H1 (cell line): ENCODE measurements at regions not wholly inside any gene's neighbourhood (a gene's known extent, or its start where the extent isn't known, plus 50 kb on each side); places are given as distances from the start of the nearest gene placed in this dataset.

ENCODE experiments used
- CTCF ChIA-PET: fragments of 300-600 bp; sonication (Branson Sonifier 250); formaldehyde crosslinking; loops from one replicate; lab custom pipeline; 2021; ENCODE audit not compliant: partially characterized antibody; lab: Charles Lee
- POLR2A ChIA-PET: fragments of 300-600 bp; sonication (Branson Sonifier 250); formaldehyde crosslinking; loops from one replicate; lab custom pipeline; 2021; ENCODE audit warnings: inconsistent platforms; ENCODE audit not compliant: partially characterized antibody; lab: Charles Lee
- DNase-seq, 2 experiments: peaks; one replicate each; pipeline versions ENCODE4 v3.0.0 to v3.0.0-alpha.2; 2010 to 2022; ENCODE audit warnings: low spot score in 2 of 2, low read depth in 1 of 2, mixed read lengths in 1 of 2
- FAIRE-seq: peaks from 2 replicates; lab custom pipeline; 2011; peaks lifted over from hg19 to GRCh38; lab: Jason Lieb, UNC
- H2AFZ ChIP-seq: 2 replicates; pipeline ENCODE4 v1.8.1; 2012; ENCODE audit warnings: low read length, inconsistent platforms
- H2AK5ac ChIP-seq: 2 replicates; pipeline ENCODE4 v1.6.1; 2013; ENCODE audit warnings: low read depth, low read length
- H2BK120ac ChIP-seq: replicated peaks from 2 replicates; pipeline ENCODE3; 2013; ENCODE audit warnings: low read depth, low read length, inconsistent platforms
- H2BK12ac ChIP-seq: 2 replicates; pipeline ENCODE4 v1.6.1; 2013; ENCODE audit warnings: low read depth, low read length
- H2BK15ac ChIP-seq: 2 replicates; pipeline ENCODE4 v1.6.1; 2013; ENCODE audit warnings: low read length
- H2BK20ac ChIP-seq: 2 replicates; pipeline ENCODE4 v1.6.1; 2013; ENCODE audit warnings: low read length
- H2BK5ac ChIP-seq: 2 replicates; pipeline ENCODE4 v1.6.1; 2013; ENCODE audit warnings: low read depth, low read length
- H3K14ac ChIP-seq: 2 replicates; pipeline ENCODE4 v1.6.1; 2013; ENCODE audit warnings: inconsistent platforms; ENCODE audit not compliant: insufficient read length
- H3K18ac ChIP-seq: 2 replicates; pipeline ENCODE4 v1.6.1; 2013; ENCODE audit warnings: low read length; ENCODE audit errors: extremely low read depth
- H3K23ac ChIP-seq: 2 replicates; pipeline ENCODE4 v1.6.1; 2013; ENCODE audit warnings: inconsistent platforms; ENCODE audit not compliant: insufficient read length
- H3K23me2 ChIP-seq: 2 replicates; pipeline ENCODE4 v1.6.1; 2013; ENCODE audit warnings: low read depth, low read length
- H3K27ac ChIP-seq: 2 replicates; pipeline ENCODE4 v1.6.1; 2011; ENCODE audit warnings: low read depth, low read length, inconsistent platforms
- H3K27me3 ChIP-seq, 4 experiments: replicated peaks in 1 of 4; 1 replicate in 1 of 4; 2 replicates in 3 of 4; pipeline versions ENCODE4 v1.6.1 to v1.8.1; 2011 to 2013; ENCODE audit warnings: low read length in 3 of 4, mild to moderate bottlenecking in 3 of 4, inconsistent platforms in 2 of 4, mixed read lengths in 2 of 4, moderate library complexity in 1 of 4; ENCODE audit not compliant: control insufficient read depth in 3 of 4, insufficient read depth in 3 of 4; ENCODE audit errors: extremely low read depth in 1 of 4
- H3K36me3 ChIP-seq, 4 experiments: 2 replicates each; pipeline versions ENCODE4 v1.6.1 to v1.8.1; 2011 to 2013; ENCODE audit warnings: mild to moderate bottlenecking in 4 of 4, low read length in 3 of 4, moderate library complexity in 2 of 4, control low read depth in 1 of 4, inconsistent platforms in 1 of 4; ENCODE audit not compliant: insufficient read depth in 4 of 4, control insufficient read depth in 2 of 4
- H3K4ac ChIP-seq: replicated peaks from 2 replicates; pipeline ENCODE3; 2013; ENCODE audit warnings: low read length, low read depth, mixed read lengths, inconsistent platforms; ENCODE audit not compliant: insufficient read length
- H3K4me1 ChIP-seq, 4 experiments: replicated peaks in 1 of 4; 1 replicate in 1 of 4; 2 replicates in 3 of 4; pipeline versions ENCODE4 v1.6.1 to v1.8.1; 2011 to 2013; ENCODE audit warnings: low read length in 3 of 4, inconsistent platforms in 2 of 4, mixed read lengths in 1 of 4; ENCODE audit not compliant: insufficient read depth in 4 of 4, control insufficient read depth in 3 of 4
- H3K4me2 ChIP-seq, 2 experiments: 2 replicates each; pipeline versions ENCODE4 v1.6.1 to v1.8.1; 2011 to 2013; ENCODE audit warnings: low read depth in 2 of 2, low read length in 2 of 2, control low read depth in 1 of 2, inconsistent platforms in 1 of 2, mild to moderate bottlenecking in 1 of 2; ENCODE audit not compliant: insufficient read depth in 1 of 2
- H3K4me3 ChIP-seq, 4 experiments: fragments of 200-600, 300-600 bp in 1 of 4; sonication (generic), shearing (Covaris generic), sonication (Bioruptor Twin) in 1 of 4; 2 replicates each; pipeline versions ENCODE4 v1.5.1 to v1.8.1; 2011 to 2016; ENCODE audit warnings: low read length in 4 of 4, low read depth in 3 of 4, control low read depth in 2 of 4, inconsistent platforms in 2 of 4, mild to moderate bottlenecking in 2 of 4, mixed read lengths in 1 of 4, moderate library complexity in 1 of 4; ENCODE audit not compliant: insufficient read depth in 2 of 4; ENCODE audit errors: extremely low read depth in 1 of 4
- H3K56ac ChIP-seq: replicated peaks from 2 replicates; pipeline ENCODE3; 2013; ENCODE audit warnings: low read depth, mild to moderate bottlenecking, mixed read lengths, low read length, inconsistent platforms; ENCODE audit not compliant: insufficient read length
- H3K79me1 ChIP-seq: 2 replicates; pipeline ENCODE4 v1.6.1; 2013; ENCODE audit warnings: low read depth, low read length, control low read depth
- H3K79me2 ChIP-seq, 2 experiments: 2 replicates each; pipeline versions ENCODE4 v1.6.1 to v1.8.1; 2012 to 2013; ENCODE audit warnings: low read length in 2 of 2, mild to moderate bottlenecking in 2 of 2, inconsistent platforms in 1 of 2; ENCODE audit not compliant: insufficient read depth in 2 of 2, control insufficient read depth in 1 of 2
- H3K9ac ChIP-seq, 4 experiments: replicated peaks in 1 of 4; 1 replicate in 1 of 4; 2 replicates in 3 of 4; pipeline versions ENCODE4 v1.6.1 to v1.8.1; 2011 to 2013; ENCODE audit warnings: low read depth in 3 of 4, low read length in 3 of 4, control low read depth in 2 of 4, mild to moderate bottlenecking in 2 of 4, moderate library complexity in 2 of 4, inconsistent platforms in 1 of 4; ENCODE audit errors: extremely low read depth in 1 of 4
- H3K9me3 ChIP-seq, 2 experiments: 2 replicates each; pipeline versions ENCODE4 v1.6.1 to v1.8.1; 2012 to 2013; ENCODE audit warnings: mild to moderate bottlenecking in 2 of 2, moderate library complexity in 2 of 2, control low read depth in 1 of 2, inconsistent platforms in 1 of 2, low read depth in 1 of 2, low read length in 1 of 2, mixed read lengths in 1 of 2; ENCODE audit not compliant: insufficient read depth in 2 of 2
- H4K20me1 ChIP-seq, 2 experiments: replicated peaks in 1 of 2; 2 replicates each; pipeline versions ENCODE3 to v1.8.1; 2011 to 2013; ENCODE audit warnings: inconsistent platforms in 2 of 2, low read length in 2 of 2, mild to moderate bottlenecking in 1 of 2; ENCODE audit not compliant: insufficient read depth in 2 of 2, control insufficient read depth in 1 of 2
- H4K5ac ChIP-seq: 2 replicates; pipeline ENCODE4 v1.6.1; 2013; ENCODE audit warnings: low read length, low read depth, mixed read lengths, inconsistent platforms; ENCODE audit not compliant: insufficient read length
- H4K8ac ChIP-seq: 2 replicates; pipeline ENCODE4 v1.8.0; 2013; ENCODE audit warnings: mild to moderate bottlenecking, moderate library complexity, low read length, inconsistent platforms; ENCODE audit not compliant: insufficient read depth; ENCODE audit errors: extremely low read depth
- H4K91ac ChIP-seq: replicated peaks from 2 replicates; pipeline ENCODE3; 2013; ENCODE audit warnings: low read length, mixed read lengths, inconsistent platforms; ENCODE audit not compliant: insufficient read length
- ATF3 ChIP-seq: IDR thresholded peaks from 2 replicates; pipeline ENCODE4 v1.6.1; 2011; ENCODE audit warnings: low read depth, mild to moderate bottlenecking, low read length; ENCODE audit not compliant: insufficient read depth
- BRCA1 ChIP-seq: IDR thresholded peaks from 2 replicates; pipeline ENCODE4 v1.6.1; 2012; ENCODE audit warnings: low read depth, low read length, improper control_type of control experiment
- CEBPB ChIP-seq: IDR thresholded peaks from 2 replicates; pipeline ENCODE4 v1.6.1; 2012; ENCODE audit warnings: low read depth, low read length
- MAFK ChIP-seq: IDR thresholded peaks from 2 replicates; pipeline ENCODE4 v1.6.1; 2012; ENCODE audit warnings: low read depth, mild to moderate bottlenecking, improper control_type of control experiment, low read length
- POU5F1 ChIP-seq: IDR thresholded peaks from 2 replicates; pipeline ENCODE4 v1.6.1; 2011; ENCODE audit warnings: low read depth, mild to moderate bottlenecking, low read length, moderate library complexity
- RBBP5 ChIP-seq: IDR thresholded peaks from 2 replicates; pipeline ENCODE4 v1.7.1; 2012; ENCODE audit warnings: low read depth, mild to moderate bottlenecking, inconsistent platforms, low read length, moderate library complexity, borderline replicate concordance
- RNF2 ChIP-seq: fragments of 200-900, 300-1000 bp; sonication (generic); IDR thresholded peaks from 2 replicates; pipeline ENCODE4 v1.7.1; 2016; ENCODE audit warnings: borderline replicate concordance, low read depth, mild to moderate bottlenecking, antibody characterized with exemption, low read length; ENCODE audit not compliant: poor library complexity, severe bottlenecking; ENCODE audit errors: missing control alignments
- RXRA ChIP-seq: IDR thresholded peaks from 2 replicates; pipeline ENCODE4 v1.6.1; 2011; ENCODE audit warnings: low read depth, mild to moderate bottlenecking, low read length, moderate library complexity; ENCODE audit not compliant: insufficient read depth
- SAP30 ChIP-seq: fragments of 300-600 bp; sonication (generic); IDR thresholded peaks from 2 replicates; pipeline ENCODE4 v1.7.1; 2012; ENCODE audit warnings: low read length, moderate library complexity, mild to moderate bottlenecking, inconsistent platforms; ENCODE audit not compliant: insufficient read depth, insufficient replicate concordance
- SP1 ChIP-seq: IDR thresholded peaks from 2 replicates; pipeline ENCODE4 v1.6.1; 2011; ENCODE audit warnings: low read depth, low read length
- SP4 ChIP-seq: IDR thresholded peaks from 2 replicates; pipeline ENCODE4 v1.6.1; 2012; ENCODE audit warnings: low read length, inconsistent platforms
- TAF7 ChIP-seq: optimal IDR thresholded peaks from 2 replicates; pipeline ENCODE3; 2011; ENCODE audit warnings: low read depth, mild to moderate bottlenecking, inconsistent platforms, low read length, moderate library complexity, borderline replicate concordance
- WGBS, 2 experiments: shearing (Covaris generic) in 1 of 2; methylation state at CpG; one replicate each; pipeline versions ENCODE4 v1.1.6 to v1.1.7; 2013 to 2015; ENCODE audit warnings: low lambda C conversion rate in 2 of 2, mixed read lengths in 2 of 2, inconsistent platforms in 1 of 2, low coverage in 1 of 2, missing lambda C conversion rate in 1 of 2; ENCODE audit not compliant: insufficient replicate concordance in 2 of 2, insufficient coverage in 1 of 2, insufficient read length in 1 of 2; ENCODE audit errors: extremely low coverage in 1 of 2, missing lambda C conversion rate in 1 of 2; 5-methylcytosine and 5-hydroxymethylcytosine counted together
- TF ChIP-seq, protein P1 (sequence below): IDR thresholded peaks from 2 replicates; pipeline ENCODE4 v1.6.1; 2012; ENCODE audit warnings: inconsistent platforms

GRCh38 chr2:67872481-67872880 is 190.3 kb downstream of the C1D start:
- TF ChIP-seq MAFK (no peak), RNF2 (no peak), RBBP5 (no peak), ATF3 (no peak), BRCA1 (no peak), TAF7 (no peak), CEBPB (no peak), SAP30 (no peak), RXRA (no peak), POU5F1 (no peak), SP4 (no peak), SP1 (no peak)
- TF ChIP-seq, protein P1, sequence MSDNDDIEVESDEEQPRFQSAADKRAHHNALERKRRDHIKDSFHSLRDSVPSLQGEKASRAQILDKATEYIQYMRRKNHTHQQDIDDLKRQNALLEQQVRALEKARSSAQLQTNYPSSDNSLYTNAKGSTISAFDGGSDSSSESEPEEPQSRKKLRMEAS: no peak
- TF ChIP-seq, all 59 proteins: peak for 0
- H3K23me2 ChIP-seq: no peaks in the 10 kb centered on the region
- H3K27ac ChIP-seq: no peak overlapping the region
- no peaks in the 10 kb centered on the region for H3K27me3 ChIP-seq
- no peak overlapping the region for H3K23ac ChIP-seq
- ChIA-PET CTCF (interaction anchor here (1.3 to 1.6 kb wide), 2 partner anchors 26 kb away, joined by 3 to 4 read pairs; no protein-coding TSS in a partner anchor), POLR2A (no interaction called here)
- H3K36me3 ChIP-seq: no peaks in the 10 kb centered on the region
- H3K4me1 ChIP-seq: peaks cover 0 to 3% (median 0%) of the 10 kb centered on the region in 4 experiments; a peak in 1 of 7 replicates
- no peak overlapping the region for H3K56ac ChIP-seq
- H3K9ac ChIP-seq: no peak overlapping the region
- H4K8ac ChIP-seq: no peak overlapping the region
- H3K4ac ChIP-seq: no peak overlapping the region
- DNase-seq (no peak), FAIRE-seq (no peak)
- no peak overlapping the region for H4K91ac ChIP-seq
- 90% methylated on average over 2 of the region's 2 CpGs; no CpG with 5 or more reads in 1 of the 2 experiments for WGBS, 2 experiments
- H3K14ac ChIP-seq: no peak overlapping the region
- no peak overlapping the region for H3K4me2 ChIP-seq
- no peak overlapping the region for H2AK5ac ChIP-seq
- no peak overlapping the region for H2BK5ac ChIP-seq
- no peak overlapping the region for H4K5ac ChIP-seq
- H2BK20ac ChIP-seq: no peak overlapping the region
- no peaks in the 10 kb centered on the region for H3K9me3 ChIP-seq
- H3K18ac ChIP-seq: no peak overlapping the region
- no peak overlapping the region for H3K4me3 ChIP-seq
- H3K79me1 ChIP-seq: no peaks in the 10 kb centered on the region
- no peak overlapping the region for H2BK15ac ChIP-seq
- H2AFZ ChIP-seq: no peak overlapping the region
- H3K79me2 ChIP-seq: no peaks in the 10 kb centered on the region
- no peaks in the 10 kb centered on the region for H4K20me1 ChIP-seq
- no peak overlapping the region for H2BK120ac ChIP-seq
- no peak overlapping the region for H2BK12ac ChIP-seq
